GM12864 (cell line): ENCODE measurements at regions not wholly inside any gene's neighbourhood (a gene's known extent, or its start where the extent isn't known, plus 50 kb on each side); places are given as distances from the start of the nearest gene placed in this dataset.
A peak's percentile ranks its signal among the peaks of the same experiment; 100 is the strongest.

Experiments used
- DNase-seq: peaks from one replicate; pipeline ENCODE4 v3.0.0-alpha.2; 2011; ENCODE audit warnings: low read depth
- H3K4me3 ChIP-seq: 2 replicates; pipeline ENCODE4 v1.5.1; 2011; ENCODE audit warnings: mild to moderate bottlenecking, low read depth, low read length, control low read depth
- CTCF ChIP-seq: IDR thresholded peaks from 2 replicates; pipeline ENCODE4 v1.5.1; 2011; ENCODE audit warnings: low read depth, mild to moderate bottlenecking, moderate library complexity, low read length, control low read depth, inconsistent platforms; ENCODE audit errors: missing control alignments

DNA sequence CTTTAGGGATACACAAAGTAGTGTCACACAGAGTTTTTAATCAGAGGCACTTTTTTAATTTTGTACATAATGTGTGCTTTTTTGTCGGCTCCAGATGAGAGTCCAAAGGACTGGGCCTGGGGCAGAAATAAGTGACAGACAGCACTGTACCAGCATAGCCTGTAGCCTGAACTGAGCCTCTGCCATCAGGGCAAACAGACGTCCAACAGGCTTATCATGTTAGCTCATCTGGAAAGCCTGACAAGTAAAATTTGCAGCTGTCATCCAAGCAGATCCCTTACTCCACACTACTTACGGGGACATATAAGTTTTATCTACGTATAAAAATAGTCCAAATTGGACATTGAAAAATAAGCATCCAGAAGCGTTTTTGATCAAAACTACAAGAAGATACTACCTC is 233.1 kb upstream of the GAS1 start:
- no peak for DNase-seq
- no peak overlapping the region for H3K4me3 ChIP-seq
- no peak for TF ChIP-seq CTCF

DNA sequence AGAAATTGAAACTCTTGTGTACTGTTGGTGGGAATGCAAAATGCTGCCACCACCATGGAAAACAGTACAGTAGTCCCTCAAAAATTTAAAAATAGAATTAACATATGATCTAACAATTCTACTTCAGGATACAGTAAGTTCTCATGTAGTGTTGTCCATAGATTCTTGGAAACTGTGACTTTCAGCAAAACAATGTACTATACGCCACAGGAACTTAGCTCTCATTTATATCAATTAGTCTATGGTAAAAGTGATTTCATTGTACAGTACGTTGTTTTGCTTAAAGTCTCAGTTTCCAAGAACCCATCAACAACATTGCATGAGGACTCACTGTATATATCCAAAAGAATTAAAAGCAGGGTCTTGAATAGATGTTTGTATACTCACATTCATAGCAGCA is 233.5 kb upstream of the GAS1 start:
- no peak overlapping the region for H3K4me3 ChIP-seq
- TF ChIP-seq CTCF = no peak
- DNase-seq = no peak

DNA sequence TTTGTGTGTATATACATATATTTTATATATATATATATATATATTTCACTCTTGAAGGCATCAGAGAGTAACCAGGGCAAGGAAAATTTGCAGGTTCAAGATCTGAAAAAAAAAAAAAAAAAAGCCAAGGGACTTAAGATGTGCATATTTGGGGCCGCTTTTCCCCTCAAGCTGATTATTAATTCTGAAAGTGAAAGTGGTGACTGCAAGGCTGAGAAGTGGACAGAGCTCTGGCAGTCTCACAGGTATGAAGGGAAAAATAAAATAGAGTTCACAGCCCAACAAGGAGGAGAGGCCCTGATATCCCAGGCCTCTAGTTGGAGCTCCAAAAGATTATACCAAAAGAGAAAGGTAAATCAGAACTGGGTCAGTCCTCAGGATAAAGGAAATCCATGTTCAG is 234.4 kb upstream of the GAS1 start:
- H3K4me3 ChIP-seq = no peak overlapping the region
- no peak for TF ChIP-seq CTCF
- DNase-seq = peak; percentile 10

- no peak for TF ChIP-seq CTCF
- DNase-seq = no peak
- H3K4me3 ChIP-seq = no peak overlapping the region
These were observed 237.8 kb upstream of the GAS1 start for GRCh38 chr9:87184956-87185642.

GRCh38 chr9:87187656-87188055 is 240.3 kb upstream of the GAS1 start:
- H3K4me3 ChIP-seq = no peak overlapping the region
- DNase-seq = no peak
- TF ChIP-seq CTCF = no peak

DNA sequence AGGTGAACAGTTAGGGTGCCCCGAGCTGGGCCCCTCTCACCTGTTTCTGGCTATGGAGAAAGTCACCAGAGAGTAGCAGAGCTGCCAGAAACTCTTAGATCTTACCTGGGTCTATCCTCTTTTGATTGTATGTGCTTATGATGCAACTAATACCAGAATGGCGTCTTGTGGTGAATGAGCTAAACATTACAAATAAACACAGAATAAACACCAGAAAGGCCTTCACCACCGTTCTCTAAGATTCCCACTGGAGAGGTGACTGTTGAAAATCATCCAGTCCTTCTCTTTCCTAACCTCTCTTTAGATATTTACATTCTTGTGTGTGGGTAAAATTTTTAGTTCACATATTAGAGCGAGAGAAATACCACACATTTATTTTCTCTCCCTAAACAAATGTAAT is 241.7 kb upstream of the GAS1 start:
- no peak overlapping the region for H3K4me3 ChIP-seq
- TF ChIP-seq CTCF = no peak
- no peak for DNase-seq

DNA sequence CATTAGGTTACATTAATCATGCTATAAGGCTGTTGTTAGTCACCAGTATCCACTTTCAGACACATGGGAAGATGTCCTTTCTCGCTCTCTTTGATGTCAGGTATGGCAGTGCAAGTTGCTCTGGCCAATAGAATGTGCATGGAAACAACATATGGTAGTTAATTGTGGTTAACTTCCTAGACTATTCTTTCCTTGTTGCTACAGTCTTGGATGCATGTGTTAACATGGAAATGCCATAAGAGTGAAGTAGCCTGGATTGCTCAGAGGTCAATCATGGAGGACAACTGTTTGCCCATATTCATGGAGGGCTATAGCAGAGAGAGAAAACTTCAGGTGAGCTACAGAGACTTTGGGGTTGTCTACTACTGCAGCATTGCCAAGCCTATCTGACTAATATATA is 245.8 kb upstream of the GAS1 start:
- DNase-seq = no peak
- no peak for TF ChIP-seq CTCF
- H3K4me3 ChIP-seq = no peak overlapping the region
